Neural cell (in vitro differentiated cells): ENCODE measurements at regions not wholly inside any gene's neighbourhood (a gene's known extent, or its start where the extent isn't known, plus 50 kb on each side); places are given as distances from the start of the nearest gene placed in this dataset.

Experiments used
- H2AFZ ChIP-seq: fragments of 200-600, 300-800 bp; sonication (generic), shearing (Covaris generic); 2 replicates; pipeline ENCODE4 v1.6.0; 2014; ENCODE audit warnings: low read depth, mild to moderate bottlenecking, antibody characterized with exemption, low read length, moderate library complexity
- H3F3A ChIP-seq: fragments of 200-600 bp; shearing (Covaris generic); 2 replicates; pipeline ENCODE4 v1.6.1; 2016; ENCODE audit warnings: mild to moderate bottlenecking, moderate library complexity, mixed read lengths, antibody characterized with exemption, low read length; ENCODE audit not compliant: insufficient read depth, poor library complexity, severe bottlenecking
- H3K27ac ChIP-seq: fragments of 200-600, 300-800 bp; sonication (generic), shearing (Covaris generic); 2 replicates; pipeline ENCODE4 v1.5.1; 2014; ENCODE audit warnings: mild to moderate bottlenecking, low read length, moderate library complexity
- H3K27me3 ChIP-seq: fragments of 300-800, 200-600 bp; sonication (generic), shearing (Covaris generic); 2 replicates; pipeline ENCODE4 v1.6.0; 2014; ENCODE audit warnings: mild to moderate bottlenecking, low read depth, low read length, moderate library complexity; ENCODE audit not compliant: insufficient read depth
- H3K36me3 ChIP-seq: fragments of 300-800, 200-600 bp; sonication (generic), shearing (Covaris generic); 2 replicates; pipeline ENCODE4 v1.5.1; 2014; ENCODE audit warnings: mild to moderate bottlenecking, antibody characterized with exemption, low read length, moderate library complexity; ENCODE audit not compliant: insufficient read depth
- H3K4me2 ChIP-seq: fragments of 300-800, 200-600 bp; sonication (generic), shearing (Covaris generic); 2 replicates; pipeline ENCODE4 v1.6.0; 2014; ENCODE audit warnings: mild to moderate bottlenecking, low read length
- H3K4me3 ChIP-seq: fragments of 300-800, 200-600 bp; sonication (generic), shearing (Covaris generic); 2 replicates; pipeline ENCODE4 v1.5.1; 2014; ENCODE audit warnings: mild to moderate bottlenecking, low read length, moderate library complexity
- H3K79me2 ChIP-seq: fragments of 200-600 bp; shearing (Covaris generic); replicated peaks from 2 replicates; pipeline ENCODE4 v1.6.0; 2014; ENCODE audit warnings: mild to moderate bottlenecking, low read length, moderate library complexity; ENCODE audit not compliant: insufficient read depth
- H3K9ac ChIP-seq: fragments of 300-800, 200-600 bp; sonication (generic), shearing (Covaris generic); 2 replicates; pipeline ENCODE4 v1.6.1; 2016; ENCODE audit warnings: mild to moderate bottlenecking, low read length, mixed read lengths
- H3K9me2 ChIP-seq: fragments of 200-600 bp; shearing (Covaris generic); 2 replicates; pipeline ENCODE4 v1.6.1; 2016; ENCODE audit warnings: mild to moderate bottlenecking, low read length, mixed read lengths; ENCODE audit not compliant: insufficient read depth
- H3K9me3 ChIP-seq: fragments of 200-600, 300-800 bp; sonication (generic), shearing (Covaris generic); 2 replicates; pipeline ENCODE4 v1.6.1; 2016; ENCODE audit warnings: mild to moderate bottlenecking, mixed run types, low read length, moderate library complexity, mixed read lengths
- H4K20me1 ChIP-seq: fragments of 200-600 bp; shearing (Covaris generic); 2 replicates; pipeline ENCODE4 v1.6.1; 2016; ENCODE audit warnings: mild to moderate bottlenecking, mixed run types; ENCODE audit not compliant: insufficient read depth
- CTCF ChIP-seq: fragments of 450-650 bp; IDR thresholded peaks from 2 replicates; pipeline ENCODE4 v1.5.1; 2014; ENCODE audit warnings: antibody characterized with exemption, mild to moderate bottlenecking, moderate library complexity; ENCODE audit not compliant: poor library complexity, severe bottlenecking
- EP300 ChIP-seq: fragments of 450-650 bp; conservative IDR thresholded peaks from 2 replicates; pipeline ENCODE4 v1.6.1; 2014; ENCODE audit warnings: antibody characterized with exemption, mild to moderate bottlenecking, moderate library complexity; ENCODE audit not compliant: poor library complexity, severe bottlenecking
- EZH2 ChIP-seq: fragments of 200-600, 300-800 bp; shearing (Covaris generic), sonication (generic); IDR thresholded peaks from 2 replicates; pipeline ENCODE4 v1.6.1; 2014; ENCODE audit warnings: antibody characterized with exemption, low read length, borderline replicate concordance, mild to moderate bottlenecking; ENCODE audit not compliant: insufficient read depth, poor library complexity, severe bottlenecking
- MXI1 ChIP-seq: fragments of 450-650 bp; conservative IDR thresholded peaks from 2 replicates; pipeline ENCODE4 v1.6.1; 2014; ENCODE audit warnings: antibody characterized with exemption, mild to moderate bottlenecking; ENCODE audit not compliant: poor library complexity, severe bottlenecking
- POLR2AphosphoS5 ChIP-seq: IDR thresholded peaks from 2 replicates; pipeline ENCODE4 v1.6.1; 2012
- RAD21 ChIP-seq: fragments of 450-650 bp; conservative IDR thresholded peaks from 2 replicates; pipeline ENCODE4 v1.6.1; 2014; ENCODE audit warnings: antibody characterized with exemption, mild to moderate bottlenecking, moderate library complexity
- REST ChIP-seq: IDR thresholded peaks from 2 replicates; pipeline ENCODE4 v1.6.1; 2012; ENCODE audit warnings: borderline replicate concordance
- SMC3 ChIP-seq: fragments of 450-650 bp; conservative IDR thresholded peaks from 2 replicates; pipeline ENCODE4 v1.6.1; 2014; ENCODE audit warnings: antibody characterized with exemption, mild to moderate bottlenecking, moderate library complexity; ENCODE audit not compliant: poor library complexity
- TAF1 ChIP-seq: IDR thresholded peaks from 2 replicates; pipeline ENCODE4 v1.6.1; 2012; ENCODE audit warnings: low read depth

GRCh38 chr17:77585142-77585860 is 373.2 kb upstream of the TNRC6C start:
- H2AFZ ChIP-seq = no peak overlapping the region
- H3K79me2 ChIP-seq = no peaks in the 10 kb centered on the region
- H3K9me3 ChIP-seq = peaks cover 6% of the 10 kb centered on the region
- H3K27me3 ChIP-seq = no peaks in the 10 kb centered on the region
- TF ChIP-seq EP300 (no peak), POLR2AphosphoS5 (no peak), TAF1 (no peak), MXI1 (no peak), RAD21 (no peak), CTCF (no peak), EZH2 (no peak), REST (no peak), SMC3 (no peak)
- H3F3A ChIP-seq = no peaks in the 10 kb centered on the region
- no peak overlapping the region for H3K4me3 ChIP-seq
- no peaks in the 10 kb centered on the region for H3K9me2 ChIP-seq
- no peaks in the 10 kb centered on the region for H3K36me3 ChIP-seq
- H3K9ac ChIP-seq = no peak overlapping the region
- H4K20me1 ChIP-seq = no peaks in the 10 kb centered on the region
- H3K4me2 ChIP-seq = no peak overlapping the region
- no peak overlapping the region for H3K27ac ChIP-seq

GRCh38 chr17:77590951-77591735 is 367.4 kb upstream of the TNRC6C start:
- no peak for TF ChIP-seq REST
- TF ChIP-seq RAD21 = no peak
- TF ChIP-seq SMC3 = no peak
- no peak for TF ChIP-seq EP300
- TF ChIP-seq TAF1 = no peak
- TF ChIP-seq POLR2AphosphoS5 = no peak
- TF ChIP-seq CTCF = no peak
- TF ChIP-seq MXI1 = no peak
- TF ChIP-seq EZH2 = no peak
- Histone ChIP-seq H3K79me2 (no peaks in the 10 kb centered on the region), H3K4me3 (no peak overlapping the region), H3K9ac (no peak overlapping the region), H2AFZ (no peak overlapping the region), H3K9me2 (no peaks in the 10 kb centered on the region), H4K20me1 (no peaks in the 10 kb centered on the region), H3K36me3 (no peaks in the 10 kb centered on the region), H3K9me3 (peaks cover 6% of the 10 kb centered on the region), H3K4me2 (no peak overlapping the region), H3K27ac (no peak overlapping the region), H3K27me3 (no peaks in the 10 kb centered on the region), H3F3A (no peaks in the 10 kb centered on the region)
